Dermis microvascular lymphatic vessel endothelial cell (primary cell): ENCODE measurements at regions not wholly inside any gene's neighbourhood (a gene's known extent, or its start where the extent isn't known, plus 50 kb on each side); places are given as distances from the start of the nearest gene placed in this dataset.
A peak's percentile ranks its signal among the peaks of the same experiment; 100 is the strongest.

Source experiments
- DNase-seq, 2 donors: peaks; one replicate each; pipeline versions ENCODE4 v3.0.0 to v3.0.0-alpha.2; 2010; ENCODE audit warnings: low read depth in 2 of 2

GRCh38 chr5:126348855-126349635 lies 74.2 kb upstream of the GRAMD2B start:
- no peak for DNase-seq

DNA sequence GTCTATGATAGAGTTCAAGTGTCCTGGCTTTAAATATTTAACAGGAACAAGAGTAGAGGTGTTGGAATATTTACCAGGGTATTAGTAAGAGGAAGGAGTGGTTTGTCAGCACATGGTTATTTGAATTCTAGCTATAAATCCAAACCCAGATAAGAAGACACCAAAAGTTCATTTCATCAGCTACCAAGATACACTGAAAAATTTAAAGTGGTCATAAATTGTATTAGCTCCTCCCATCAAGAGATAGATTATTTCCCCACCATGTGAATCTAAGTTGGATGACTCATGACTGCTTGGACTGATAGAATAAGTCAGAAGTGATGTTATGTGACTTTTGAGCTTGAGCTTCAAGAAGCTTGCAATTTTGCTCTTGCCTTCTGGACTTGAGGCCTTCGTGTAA lies 72.1 kb upstream of the GRAMD2B start:
- DNase-seq, result no peak

GRCh38 chr5:126354012-126354857 lies 69.0 kb upstream of the GRAMD2B start:
- DNase-seq, result peak; percentile 62 to 73

GRCh38 chr5:126354858-126355731 lies 68.1 kb upstream of the GRAMD2B start:
- no peak for DNase-seq

DNA sequence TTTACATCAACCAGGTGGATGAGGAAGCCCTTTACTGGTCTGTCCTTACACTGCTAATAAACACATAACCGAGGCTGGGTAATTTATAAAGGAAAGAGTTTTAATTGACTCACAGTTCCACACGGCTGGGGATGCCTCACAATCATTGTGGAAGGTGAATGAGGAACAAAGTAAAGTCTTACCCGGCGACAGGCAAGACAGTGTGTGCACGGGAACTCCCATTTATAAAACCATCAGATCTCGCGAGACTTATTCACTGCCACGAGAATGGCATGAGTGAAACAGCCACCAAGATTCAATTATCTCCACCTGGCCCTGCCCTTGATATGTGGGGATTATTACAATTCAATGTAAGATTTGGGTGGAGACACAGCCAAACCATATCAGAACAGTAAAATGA lies 67.3 kb upstream of the GRAMD2B start:
- DNase-seq, result no peak

DNA sequence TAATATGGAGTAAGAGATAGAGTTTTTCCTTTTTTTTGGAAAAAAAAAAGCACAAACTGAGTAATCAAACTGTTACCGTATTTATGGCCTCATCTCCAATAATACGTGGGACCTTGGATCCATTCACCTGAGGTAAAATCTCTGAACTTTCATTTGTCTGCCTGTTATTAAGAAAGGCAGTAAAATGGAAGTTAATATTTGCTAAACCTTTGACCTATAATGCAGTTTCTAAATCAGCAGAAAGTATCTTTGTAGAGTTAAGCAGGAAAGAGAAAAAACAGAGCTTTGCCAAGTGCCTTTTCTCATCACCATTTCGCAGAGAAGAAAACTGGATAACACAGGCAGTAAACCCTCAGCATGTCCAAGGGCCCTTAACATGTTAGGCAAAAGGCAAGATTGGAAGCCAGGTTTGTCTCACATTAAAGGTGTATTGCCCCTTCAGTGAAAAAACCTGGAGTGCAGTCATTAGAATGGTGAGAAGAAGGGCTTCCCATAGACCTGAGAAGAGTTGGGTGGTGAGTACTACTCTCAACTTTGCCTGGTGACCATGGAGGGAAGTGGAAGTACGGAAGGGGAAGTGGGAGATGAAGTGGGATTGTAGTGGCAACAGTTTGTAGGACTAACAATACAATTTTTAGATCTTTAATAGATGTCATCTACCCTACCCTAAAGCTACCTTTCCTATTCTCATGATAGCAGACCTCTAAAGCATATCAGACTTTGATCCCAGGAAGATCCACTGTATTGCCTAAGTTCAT lies 65.4 kb upstream of the GRAMD2B start:
- no peak for DNase-seq

- DNase-seq, result no peak
Measured at GRCh38 chr5:126358525-126358924, 64.7 kb upstream of the GRAMD2B start.

- no peak for DNase-seq
Measured at GRCh38 chr5:126359884-126360283, 63.3 kb upstream of the GRAMD2B start.

GRCh38 chr5:126360467-126360866 lies 62.7 kb upstream of the GRAMD2B start:
- no peak for DNase-seq

DNA sequence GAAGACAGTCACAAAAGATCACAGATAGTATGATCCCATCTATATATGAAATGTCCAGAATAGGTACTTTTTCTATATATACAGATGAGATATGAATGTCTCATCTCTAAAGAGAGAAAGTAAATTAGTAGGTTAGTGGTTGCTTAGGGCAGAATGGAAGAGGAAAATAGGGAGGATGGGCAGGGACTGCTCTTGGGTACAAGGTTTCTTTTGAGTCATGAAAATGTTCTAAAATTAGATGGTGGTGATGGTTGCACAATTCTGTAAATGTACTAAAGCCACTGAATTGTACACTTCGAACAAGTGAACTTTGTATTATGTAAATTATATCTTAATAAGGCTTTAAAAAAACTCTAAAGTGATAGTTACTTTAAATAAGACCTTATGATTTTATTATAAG lies 59.6 kb upstream of the GRAMD2B start:
- DNase-seq, result no peak

- DNase-seq, result no peak
Measured at GRCh38 chr5:126364206-126364902, 58.9 kb upstream of the GRAMD2B start.

DNA sequence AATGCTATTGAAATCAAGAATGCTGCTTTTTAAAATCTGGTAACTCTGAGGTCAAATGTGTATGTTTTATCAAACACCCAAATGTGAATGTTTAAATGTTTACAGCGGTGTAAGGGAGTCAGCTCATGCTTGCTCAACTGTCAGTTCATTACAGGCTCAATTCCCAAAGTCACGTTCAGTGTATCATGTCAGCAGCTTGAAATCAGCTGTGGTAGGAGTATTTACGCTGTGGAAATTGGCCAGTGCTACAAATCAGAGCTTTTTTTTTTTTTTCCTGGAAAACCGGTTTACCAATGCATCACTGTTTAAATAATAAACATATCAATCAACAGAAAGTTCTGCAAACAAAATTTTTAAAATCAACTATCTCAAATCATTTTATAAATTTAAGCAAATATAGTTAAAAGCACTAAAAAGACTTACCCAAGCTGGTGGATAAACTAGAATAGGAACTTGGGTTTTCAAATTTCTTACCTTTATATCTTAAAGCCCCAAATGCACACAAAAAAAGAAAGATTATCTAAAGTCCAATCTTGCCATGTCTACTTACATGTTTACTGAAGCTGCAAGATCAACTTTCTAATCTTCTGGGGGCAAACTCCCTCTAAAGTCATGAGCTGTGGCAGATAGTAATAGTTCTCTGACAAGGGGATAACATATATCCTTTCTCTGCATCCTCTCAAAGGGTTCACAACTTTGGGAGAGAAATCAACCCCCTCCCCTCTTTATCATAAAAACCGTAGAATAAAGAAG lies 57.6 kb upstream of the GRAMD2B start:
- DNase-seq, result no peak

GRCh38 chr5:126366199-126366560 lies 57.0 kb upstream of the GRAMD2B start:
- DNase-seq, result no peak

- no peak for DNase-seq
Measured at GRCh38 chr5:126368239-126368812, 54.9 kb upstream of the GRAMD2B start.

DNA sequence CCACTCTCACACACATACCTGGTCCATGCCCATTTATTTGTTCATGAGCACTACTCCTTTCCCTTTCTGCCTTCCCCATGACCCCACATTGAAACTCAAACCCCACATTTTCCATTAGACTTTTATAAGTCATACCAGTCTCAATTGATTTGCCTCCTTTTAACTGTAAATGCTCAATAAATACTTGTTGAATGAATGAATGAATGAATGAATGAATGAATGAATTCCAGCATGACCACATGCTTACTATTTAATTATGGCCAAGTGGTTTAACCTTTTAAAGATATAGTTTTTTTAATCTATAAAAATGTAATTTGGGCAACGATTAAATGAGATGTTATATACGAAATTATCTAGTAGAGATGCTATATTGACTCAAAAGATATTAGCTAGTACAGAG lies 54.1 kb upstream of the GRAMD2B start:
- no peak for DNase-seq

DNA sequence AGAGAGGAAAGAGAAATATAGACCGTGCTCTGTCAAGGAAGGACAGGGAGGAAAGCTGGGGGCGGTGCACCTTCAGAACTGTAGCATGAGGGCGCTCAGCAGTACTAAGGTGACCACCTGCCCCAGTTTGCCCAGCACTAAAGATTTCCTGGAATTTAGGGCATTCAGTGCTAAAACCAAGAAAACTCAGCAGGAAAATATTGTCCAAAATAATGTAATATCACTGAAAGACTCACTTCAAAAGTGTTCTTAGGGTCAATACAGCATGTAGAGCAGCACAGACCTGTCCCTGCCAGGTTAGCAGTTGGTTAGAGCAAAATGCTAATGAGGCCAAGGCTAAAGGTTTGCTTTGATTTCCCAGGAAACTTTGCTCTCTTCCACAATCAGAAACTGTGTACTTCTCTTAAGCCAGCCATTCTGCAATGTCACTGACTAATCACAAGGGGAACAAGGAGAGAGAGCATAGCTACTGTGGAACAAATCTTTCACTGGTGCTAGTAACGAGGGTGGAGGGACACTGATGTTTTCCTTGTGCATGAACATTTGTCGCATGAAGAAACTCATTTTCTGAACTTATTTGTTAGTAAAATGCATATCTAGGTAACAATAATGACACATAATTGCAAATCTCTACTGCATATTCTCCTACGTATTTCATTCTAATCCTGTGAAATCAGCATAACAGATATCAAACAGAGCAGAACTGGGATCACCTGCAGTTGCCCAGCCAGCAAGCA lies 53.0 kb upstream of the GRAMD2B start:
- no peak for DNase-seq

DNA sequence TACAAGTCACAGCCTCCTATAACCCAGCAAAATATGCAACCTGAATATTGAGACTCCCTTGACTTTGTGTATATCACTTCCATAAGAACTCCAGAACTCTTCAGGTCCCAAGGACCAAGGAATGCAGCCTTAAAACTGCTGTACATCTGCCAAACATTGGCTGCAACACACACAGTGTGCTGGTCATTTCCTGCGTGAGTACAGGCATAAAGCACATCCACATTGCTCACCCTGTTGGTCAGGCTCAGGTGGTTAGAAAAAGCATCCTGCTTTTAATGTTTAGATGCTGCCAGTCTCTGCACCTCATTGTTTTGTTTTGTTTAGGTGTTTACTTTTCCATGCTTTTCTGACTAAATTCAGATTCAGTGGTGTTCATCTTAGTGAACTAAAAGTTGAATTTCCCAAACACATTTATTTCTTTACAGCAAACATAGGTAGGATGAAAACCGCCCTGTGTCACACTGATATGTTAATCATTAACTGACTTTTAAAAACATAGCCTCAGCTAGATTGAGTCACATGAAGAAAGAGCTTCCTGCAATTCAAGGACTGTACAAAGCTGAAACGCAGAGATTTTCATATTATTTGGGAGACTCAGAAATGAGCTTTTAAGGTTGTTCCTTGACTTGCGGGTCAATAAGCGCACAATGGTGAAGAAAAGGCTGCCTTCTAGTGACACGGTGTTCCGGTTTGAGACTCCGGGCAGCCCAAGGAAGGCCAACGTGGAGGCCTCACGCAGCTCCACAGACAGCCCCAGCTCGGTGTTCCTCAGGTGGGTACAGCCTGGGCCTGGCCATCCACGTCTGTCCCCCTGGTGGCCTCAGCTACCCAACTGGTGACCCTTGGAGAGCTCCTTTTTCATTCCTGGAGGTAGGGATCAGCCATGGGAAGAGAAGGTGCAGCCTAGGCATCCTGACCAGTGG lies 52.2 kb upstream of the GRAMD2B start:
- no peak for DNase-seq
